GM12865 (cell line): ENCODE measurements at regions not wholly inside any gene's neighbourhood (a gene's known extent, or its start where the extent isn't known, plus 50 kb on each side); places are given as distances from the start of the nearest gene placed in this dataset.

Source experiments
- DNase-seq: peaks from one replicate; pipeline ENCODE4 v3.0.0; 2010; ENCODE audit warnings: low read depth
- H3K4me3 ChIP-seq: 2 replicates; pipeline ENCODE4 v1.5.1; 2011; ENCODE audit warnings: mild to moderate bottlenecking, low read depth, low read length, control low read depth
- CTCF ChIP-seq: IDR thresholded peaks from 2 replicates; pipeline ENCODE4 v1.5.1; 2011; ENCODE audit warnings: low read length, control low read depth, low read depth, inconsistent platforms; ENCODE audit not compliant: insufficient read depth; ENCODE audit errors: missing control alignments

DNA sequence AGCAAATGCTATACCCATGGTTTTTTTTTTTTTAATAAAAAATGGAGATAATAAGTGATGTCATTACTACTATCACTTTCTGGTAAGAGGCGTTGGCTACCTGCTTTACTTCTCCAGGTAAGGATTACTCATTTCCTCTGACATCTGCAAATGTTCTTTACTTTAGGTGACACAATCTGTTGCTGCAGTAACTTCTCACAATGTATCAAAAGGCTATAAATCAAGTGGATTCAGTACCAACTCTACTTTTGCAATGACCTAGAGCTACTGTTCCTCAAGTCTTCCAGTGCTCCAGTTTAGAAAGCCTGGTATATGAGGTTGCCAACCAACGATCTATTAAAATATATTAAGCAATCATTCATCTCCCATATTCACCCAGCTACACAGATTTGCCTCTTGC lies 129.1 kb downstream of the PLK2 start:
- no peak overlapping the region for H3K4me3 ChIP-seq
- no peak for TF ChIP-seq CTCF
- DNase-seq, result no peak

GRCh38 chr5:58327289-58327688 lies 132.6 kb downstream of the PLK2 start:
- no peak for TF ChIP-seq CTCF
- H3K4me3 ChIP-seq, result no peak overlapping the region
- DNase-seq, result no peak

DNA sequence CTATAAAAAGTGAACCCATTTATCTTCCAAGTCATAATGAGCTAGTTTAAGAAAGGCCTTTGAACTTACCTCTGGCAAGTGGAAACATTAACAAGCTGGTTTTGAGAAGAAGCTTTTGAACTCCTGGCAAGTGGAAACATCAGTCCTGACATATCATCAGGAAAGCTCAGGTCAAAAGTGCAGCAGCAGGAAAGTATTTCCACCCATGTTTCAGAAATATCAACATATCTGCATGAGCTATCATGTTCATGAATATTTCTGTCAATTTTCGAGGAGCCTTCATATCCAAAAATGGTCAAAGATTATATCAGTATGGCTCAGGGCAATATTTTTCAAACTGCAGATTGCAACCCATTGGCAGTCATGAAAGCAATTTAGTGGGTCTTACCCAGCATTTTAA lies 133.9 kb downstream of the PLK2 start:
- H3K4me3 ChIP-seq, result no peak overlapping the region
- TF ChIP-seq CTCF, result no peak
- DNase-seq, result no peak

GRCh38 chr5:58322453-58322852 lies 137.4 kb downstream of the PLK2 start:
- DNase-seq, result no peak
- no peak overlapping the region for H3K4me3 ChIP-seq
- TF ChIP-seq CTCF, result no peak

GRCh38 chr5:58318468-58318867 lies 141.4 kb downstream of the PLK2 start:
- H3K4me3 ChIP-seq, result no peak overlapping the region
- TF ChIP-seq CTCF, result no peak
- no peak for DNase-seq

GRCh38 chr5:58317808-58318207 lies 142.1 kb downstream of the PLK2 start:
- H3K4me3 ChIP-seq, result no peak overlapping the region
- no peak for TF ChIP-seq CTCF
- no peak for DNase-seq

DNA sequence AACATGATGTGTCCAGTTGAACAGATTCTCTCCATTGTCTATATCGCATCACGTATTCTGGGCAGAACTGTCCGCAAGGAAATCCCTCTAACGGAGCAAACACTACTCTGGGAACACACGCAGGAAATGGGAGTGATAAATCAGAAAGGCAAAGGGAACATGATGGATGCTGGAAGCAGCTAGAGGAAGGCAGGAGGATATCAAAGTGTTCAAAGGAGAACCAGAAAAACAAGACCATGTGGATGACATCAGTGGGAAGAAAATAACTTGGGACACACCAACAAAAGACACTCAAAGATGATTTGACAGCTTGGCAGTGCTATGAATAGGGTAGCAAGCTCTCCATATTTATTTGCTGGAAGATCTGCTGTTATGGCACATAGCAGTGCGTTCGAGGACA lies 142.9 kb downstream of the PLK2 start:
- TF ChIP-seq CTCF, result no peak
- no peak overlapping the region for H3K4me3 ChIP-seq
- DNase-seq, result no peak
